Thyroid gland (tissue), 4 donors: ENCODE measurements at regions not wholly inside any gene's neighbourhood (a gene's known extent, or its start where the extent isn't known, plus 50 kb on each side); places are given as distances from the start of the nearest gene placed in this dataset.

Experiments used
- CTCF ChIP-seq, 6 experiments: fragments of 200-600 bp in 3 of 6; fragments of 450-650 bp in 3 of 6; sonication (generic) in 3 of 6; IDR thresholded peaks; one replicate each; pipeline ENCODE4 v1.5.1; 2016 to 2019; ENCODE audit warnings: antibody characterized with exemption in 6 of 6, mild to moderate bottlenecking in 2 of 6, inconsistent platforms in 1 of 6, moderate library complexity in 1 of 6
- POLR2A ChIP-seq, 2 donors: fragments of 450-650 bp; IDR thresholded peaks; one replicate each; pipeline ENCODE4 v1.6.1; 2017; ENCODE audit warnings: antibody characterized with exemption in 2 of 2, mild to moderate bottlenecking in 2 of 2, moderate library complexity in 1 of 2

DNA sequence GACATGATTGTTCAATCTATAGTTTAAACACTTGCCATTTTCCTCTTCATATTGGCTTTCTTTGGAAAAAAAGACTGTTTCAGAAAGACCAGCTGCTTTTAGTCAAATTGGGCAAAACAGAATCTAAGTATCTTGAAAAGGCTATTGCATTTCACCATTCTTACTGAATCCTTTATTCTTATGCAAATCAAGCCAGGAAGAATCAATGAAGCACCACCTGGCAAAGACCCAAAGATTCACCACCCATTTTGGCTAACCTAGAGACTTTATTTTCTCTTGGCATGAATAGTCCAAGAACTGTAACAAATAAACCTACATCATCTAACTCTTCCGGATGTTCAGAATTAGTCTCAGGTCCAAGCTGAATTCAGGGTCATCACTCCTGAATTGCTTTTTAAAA is 71.3 kb upstream of the EYA4 start:
- TF ChIP-seq CTCF (IDR thresholded peaks at IDR 0.05) (no peak), POLR2A (IDR thresholded peaks at IDR 0.05) (no peak)
